GM13977 (cell line): ENCODE measurements at regions not wholly inside any gene's neighbourhood (a gene's known extent, or its start where the extent isn't known, plus 50 kb on each side); places are given as distances from the start of the nearest gene placed in this dataset.
"Not testable (repeated sequence)": the region's sequence is repeated elsewhere in the genome, so short reads cannot be mapped to it uniquely, and the experiment has no call there.

ENCODE experiments used
- DNase-seq: peaks from one replicate; pipeline ENCODE4 v3.0.0; 2012; ENCODE audit warnings: low spot score
- CTCF ChIP-seq: IDR thresholded peaks from 2 replicates; pipeline ENCODE4 v1.5.1; 2012; ENCODE audit warnings: mild to moderate bottlenecking, control low read depth; ENCODE audit not compliant: insufficient read depth; ENCODE audit errors: extremely low read depth, missing control alignments
- in situ Hi-C: fragments of 300-500 bp; cut with MboI; formaldehyde crosslinking; loops from one replicate; pipeline ENCODE4 v1.12.0; 2022; ENCODE audit warnings: low sequenced_read_pairs, low pct_unique_long_range_greater_than_20kb, mixed read lengths, inconsistent platforms; ENCODE audit not compliant: unreplicated experiment

DNA sequence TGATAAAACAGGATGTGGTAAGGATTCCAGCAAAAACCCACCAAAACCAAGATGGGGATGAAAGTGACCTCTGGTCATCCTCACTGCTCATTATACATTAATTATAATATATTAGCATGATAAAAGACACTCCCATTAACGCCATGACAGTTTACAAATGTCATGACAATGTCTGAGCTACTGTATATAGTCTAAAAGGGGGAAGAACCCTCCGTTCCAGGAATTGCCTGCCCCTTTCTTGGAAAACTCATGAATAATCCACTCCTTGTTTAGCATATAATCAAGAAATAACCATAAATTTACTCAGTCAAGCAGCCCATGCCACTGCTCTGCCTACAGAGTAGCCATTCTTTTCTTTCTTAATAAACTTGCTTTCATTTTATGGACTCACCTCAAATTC is 96.4 kb upstream of the VLDLR start:
- in situ Hi-C loops: no loop called here
- no peak for DNase-seq

GRCh38 chr9:2526071-2526828 is 95.3 kb upstream of the VLDLR start:
- no peak for TF ChIP-seq CTCF
- DNase-seq: no peak
- in situ Hi-C loops: no loop called here

More for the DNA sequence above, 96.4 kb upstream of the VLDLR start:
- TF ChIP-seq CTCF: no peak

DNA sequence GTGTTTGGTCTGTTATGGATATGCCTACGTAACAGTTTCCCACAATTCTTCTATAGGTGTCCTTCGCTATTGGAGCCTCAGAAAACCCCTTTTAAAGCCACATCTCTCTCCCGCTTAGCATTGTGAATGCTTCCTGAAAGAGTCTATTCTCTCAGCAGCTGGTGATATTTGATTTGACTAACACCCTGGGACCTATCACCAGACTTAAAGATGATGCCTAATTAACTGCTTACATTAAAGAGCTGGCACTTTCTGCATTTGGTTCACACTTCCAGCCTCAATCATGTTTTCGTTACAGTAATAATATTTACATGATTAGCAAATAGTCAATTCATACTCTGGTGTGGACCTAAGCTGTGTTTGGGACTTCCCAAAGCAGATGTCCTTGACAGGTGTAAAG is 90.1 kb upstream of the VLDLR start:
- no peak for TF ChIP-seq CTCF
- in situ Hi-C loops: no loop called here
- DNase-seq: no peak

DNA sequence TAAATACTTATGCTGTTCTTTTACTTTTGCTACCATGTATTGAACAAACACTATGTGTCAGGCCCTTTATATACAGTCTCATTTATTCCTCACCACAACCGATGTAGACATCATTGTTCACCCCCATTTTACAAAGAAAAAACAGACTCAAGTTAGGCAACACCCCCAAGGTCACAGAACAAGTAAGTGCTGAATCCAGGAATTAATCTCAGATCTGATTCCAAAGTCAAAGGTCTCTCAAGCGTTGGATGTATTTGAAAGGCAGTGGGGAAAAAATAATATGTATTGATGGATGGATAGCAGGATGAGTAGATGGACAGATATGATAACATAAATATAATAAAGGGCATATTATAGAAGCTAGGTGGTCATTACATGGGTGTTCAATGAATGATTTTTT is 85.1 kb upstream of the VLDLR start:
- in situ Hi-C loops: no loop called here
- no peak for DNase-seq
- TF ChIP-seq CTCF: no peak

DNA sequence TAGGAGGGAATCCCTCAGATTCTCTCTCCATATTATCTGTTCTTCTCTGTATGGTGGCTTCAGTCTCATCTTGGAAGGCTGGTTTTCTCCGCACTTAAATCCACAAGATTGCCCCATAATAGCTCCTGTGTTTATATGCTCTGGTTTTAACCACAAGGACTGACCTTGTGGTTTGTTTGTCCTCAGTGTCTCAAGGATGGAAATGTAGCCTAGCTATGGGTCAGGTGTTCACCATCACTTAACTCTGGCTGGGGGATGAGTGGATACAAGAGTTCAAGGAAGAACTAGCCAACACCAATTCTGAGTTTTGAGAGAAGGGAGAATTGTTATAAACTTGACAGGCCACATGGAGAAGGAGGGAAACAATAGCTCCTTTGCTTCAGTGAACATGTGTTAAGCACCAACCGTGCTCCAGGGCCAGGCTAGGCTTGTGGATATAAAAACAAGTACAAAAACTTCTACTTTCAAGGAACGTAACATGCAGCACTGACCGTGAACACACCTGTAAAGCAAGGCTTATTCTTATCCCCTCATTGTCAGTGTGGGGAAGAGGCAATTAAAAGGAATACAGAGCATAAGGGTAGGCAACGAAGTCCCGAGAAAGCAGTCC is 75.6 kb upstream of the VLDLR start:
- TF ChIP-seq CTCF: no peak
- in situ Hi-C loops: no loop called here
- no peak for DNase-seq

GRCh38 chr9:2555899-2556600 is 65.5 kb upstream of the VLDLR start:
- in situ Hi-C loops, DNase-seq: not testable (repeated sequence)

GRCh38 chr9:2557693-2558092 is 63.9 kb upstream of the VLDLR start:
- no peak for TF ChIP-seq CTCF
- no peak for DNase-seq
- in situ Hi-C loops: no loop called here
